ENCODE measurements at regions not wholly inside any gene's neighbourhood (a gene's known extent, or its start where the extent isn't known, plus 50 kb on each side); places are given as distances from the start of the nearest gene placed in this dataset.

GRCh38 chr9:99345451-99345850, 123.4 kb downstream of the SEC61B start:
- no peak for TF ChIP-seq CTCF (conservative IDR thresholded peaks at IDR 0.05; ENCODE audit: low read depth, low read length)
- TF ChIP-seq EZH2 (IDR thresholded peaks at IDR 0.05; ENCODE audit: borderline replicate concordance, low read depth, low read length, poor library complexity, severe bottlenecking): no peak

All from A673 (cell line).